HepG2 (cell line): ENCODE measurements at regions not wholly inside any gene's neighbourhood (a gene's known extent, or its start where the extent isn't known, plus 50 kb on each side); places are given as distances from the start of the nearest gene placed in this dataset.

ENCODE experiments used
- ATAC-seq: fragments of 200-7000 bp; cut with Tn5 transposase; 3 replicates; pipeline ENCODE4 v1.9.1; 2020; ENCODE audit warnings: mild to moderate bottlenecking, moderate library complexity
- BruUV-seq: library from RNA; stranded (reverse); fragments of 400-500 nt; replicated peaks from 2 replicates; lab custom pipeline; 2021; lab: Mats Ljungman, UMichigan
- CTCF ChIA-PET: fragments of 300-600 bp; formaldehyde crosslinking; extraction: SDS; loops from one replicate; lab custom pipeline; 2021; ENCODE audit warnings: low total read pairs, inconsistent platforms, low intra/inter-chr PET ratio; lab: Yijun Ruan, JAX
- POLR2A ChIA-PET: fragments of 350-600 bp; sonication (Branson Sonifier 250); formaldehyde crosslinking; loops from one replicate; lab custom pipeline; 2020; ENCODE audit warnings: antibody characterized with exemption, inconsistent platforms; lab: Yijun Ruan, JAX
- DNase-seq: peaks from one replicate; pipeline ENCODE4 v3.0.0-alpha.2; 2015; ENCODE audit warnings: low spot score
- FAIRE-seq: peaks from 3 replicates; lab custom pipeline; 2011; peaks lifted over from hg19 to GRCh38; lab: Jason Lieb, UNC
- H2AFZ ChIP-seq: one replicate; pipeline ENCODE4 v1.6.1; 2011; ENCODE audit warnings: low read length, inconsistent platforms
- H3K27ac ChIP-seq: fragments of 300-600 bp; 3 replicates; pipeline ENCODE4 v1.8.0; 2011; ENCODE audit warnings: mixed run types, mild to moderate bottlenecking, mixed read lengths, low read length, inconsistent platforms; ENCODE audit not compliant: insufficient read depth; ENCODE audit errors: extremely low read length
- H3K27me3 ChIP-seq, 2 experiments: fragments of 200-600 bp in 1 of 2; 2 replicates in 1 of 2; 3 replicates in 1 of 2; pipeline versions ENCODE4 v1.6.0 to v1.8.0; 2011; ENCODE audit warnings: low read length in 2 of 2, mild to moderate bottlenecking in 2 of 2, moderate library complexity in 2 of 2, inconsistent platforms in 1 of 2; ENCODE audit not compliant: insufficient read depth in 2 of 2, control insufficient read depth in 1 of 2
- H3K36me3 ChIP-seq, 2 experiments: fragments of 200-600 bp in 1 of 2; replicated peaks in 1 of 2; 2 replicates in 1 of 2; 3 replicates in 1 of 2; pipeline versions ENCODE4 v1.5.1 to v1.8.0; 2011; ENCODE audit warnings: low read length in 2 of 2, inconsistent platforms in 1 of 2; ENCODE audit not compliant: insufficient read depth in 2 of 2, control insufficient read depth in 1 of 2
- H3K4me1 ChIP-seq: 2 replicates; pipeline ENCODE4 v1.5.1; 2012; ENCODE audit warnings: low read length, inconsistent platforms; ENCODE audit not compliant: insufficient read depth
- H3K4me2 ChIP-seq: 2 replicates; pipeline ENCODE4 v1.6.0; 2011; ENCODE audit warnings: low read depth, low read length, inconsistent platforms
- H3K4me3 ChIP-seq, 3 experiments: fragments of 200-600 bp in 1 of 3; sonication (generic), shearing (Covaris generic) in 1 of 3; replicated peaks in 1 of 3; 2 replicates each; pipeline ENCODE4 v1.5.1; 2011 to 2016; ENCODE audit warnings: low read length in 3 of 3, inconsistent platforms in 2 of 3, low read depth in 2 of 3, mild to moderate bottlenecking in 2 of 3, control low read depth in 1 of 3, mixed read lengths in 1 of 3; ENCODE audit not compliant: insufficient read depth in 1 of 3
- H3K79me2 ChIP-seq: one replicate; pipeline ENCODE4 v1.6.1; 2011; ENCODE audit warnings: low read length, inconsistent platforms; ENCODE audit not compliant: insufficient read depth
- H3K9ac ChIP-seq: 2 replicates; pipeline ENCODE4 v1.6.0; 2011; ENCODE audit warnings: mild to moderate bottlenecking, low read depth, low read length, inconsistent platforms; ENCODE audit not compliant: insufficient read depth
- H3K9me3 ChIP-seq: 2 replicates; pipeline ENCODE4 v1.5.1; 2012; ENCODE audit warnings: mild to moderate bottlenecking, low read length
- H4K20me1 ChIP-seq: 2 replicates; pipeline ENCODE4 v1.6.0; 2011; ENCODE audit warnings: inconsistent platforms, mild to moderate bottlenecking, low read length, moderate library complexity; ENCODE audit not compliant: insufficient read depth
- DDIT3 ChIP-seq: sonication (generic); formaldehyde crosslinking; IDR thresholded peaks from 2 replicates; pipeline ENCODE4 v1.4.0; 2020; ENCODE audit warnings: mild to moderate bottlenecking, missing genetic modification reagents
- ESRRA ChIP-seq: sonication (generic); formaldehyde crosslinking; IDR thresholded peaks from 2 replicates; pipeline ENCODE4 v1.5.1; 2020; ENCODE audit warnings: mild to moderate bottlenecking, low read depth, missing genetic modification reagents
- FIP1L1 ChIP-seq: fragments of 200-400 bp; formaldehyde crosslinking; IDR thresholded peaks from 2 replicates; pipeline ENCODE4 v1.6.1; 2018; ENCODE audit warnings: low read depth, mild to moderate bottlenecking, low read length, moderate library complexity, borderline replicate concordance; ENCODE audit not compliant: insufficient read depth
- FOXA1 ChIP-seq, 2 experiments: fragments of 450-650 bp in 1 of 2; sonication (generic) in 1 of 2; formaldehyde crosslinking in 1 of 2; IDR thresholded peaks; 2 replicates each; pipeline versions ENCODE4 v1.4.0 to v1.6.1; 2016 to 2020; ENCODE audit warnings: missing genetic modification reagents in 1 of 2
- GATA4 ChIP-seq: sonication (generic); IDR thresholded peaks from 2 replicates; pipeline ENCODE4 v1.6.1; 2016; ENCODE audit warnings: antibody characterized with exemption, low read depth, borderline replicate concordance
- MED1 ChIP-seq: sonication (generic); formaldehyde crosslinking; IDR thresholded peaks from 2 replicates; pipeline ENCODE4 v1.4.0; 2020; ENCODE audit warnings: missing genetic modification reagents
- MNT ChIP-seq: fragments of 450-650 bp; IDR thresholded peaks from 2 replicates; pipeline ENCODE4 v1.6.1; 2016
- MTF1 ChIP-seq: sonication (generic); formaldehyde crosslinking; IDR thresholded peaks from 2 replicates; pipeline ENCODE4 v1.5.0; 2020; ENCODE audit warnings: missing genetic modification reagents
- NFE2L2 ChIP-seq: fragments of 150-350 bp; IDR thresholded peaks from 2 replicates; pipeline ENCODE4 v1.6.1; 2014; ENCODE audit warnings: low read length
- NR1H2 ChIP-seq: sonication (generic); formaldehyde crosslinking; IDR thresholded peaks from 2 replicates; pipeline ENCODE4 v1.8.1; 2022; ENCODE audit warnings: low read depth, missing genetic modification reagents, borderline replicate concordance
- NR3C1 ChIP-seq: sonication (generic); formaldehyde crosslinking; IDR thresholded peaks from 2 replicates; pipeline ENCODE4 v1.4.0; 2020; ENCODE audit warnings: missing genetic modification reagents
- PHF21A ChIP-seq: sonication (generic); formaldehyde crosslinking; IDR thresholded peaks from 2 replicates; pipeline ENCODE4 v1.5.0; 2020; ENCODE audit warnings: mild to moderate bottlenecking, missing genetic modification reagents
- ZNF24 ChIP-seq: fragments of 450-650 bp; IDR thresholded peaks from 2 replicates; pipeline ENCODE4 v1.6.1; 2017; ENCODE audit warnings: antibody characterized with exemption, mild to moderate bottlenecking
- ZNF276 ChIP-seq: sonication (generic); formaldehyde crosslinking; IDR thresholded peaks from 2 replicates; pipeline ENCODE4 v1.4.0; 2020; ENCODE audit warnings: mild to moderate bottlenecking, low read depth, missing genetic modification reagents
- ZNF296 ChIP-seq: sonication (generic); formaldehyde crosslinking; conservative IDR thresholded peaks from 2 replicates; pipeline ENCODE4 v1.5.0; 2020; ENCODE audit warnings: mild to moderate bottlenecking, missing genetic modification reagents
- ZNF430 ChIP-seq: sonication (generic); formaldehyde crosslinking; IDR thresholded peaks from 2 replicates; pipeline ENCODE4 v1.9.0; 2021; ENCODE audit warnings: mild to moderate bottlenecking, missing genetic modification reagents
- ZNF549 ChIP-seq: sonication (generic); formaldehyde crosslinking; IDR thresholded peaks from 2 replicates; pipeline ENCODE4 v1.5.0; 2020; ENCODE audit warnings: missing genetic modification reagents
- ZNF589 ChIP-seq: sonication (generic); formaldehyde crosslinking; conservative IDR thresholded peaks from 2 replicates; pipeline ENCODE4 v1.8.0; 2022; ENCODE audit warnings: mild to moderate bottlenecking, moderate library complexity, missing genetic modification reagents
- in situ Hi-C: cut with HindIII; loops from 2 replicates; pipeline ENCODE4 v1.10.0; 2017; ENCODE audit warnings: low pct_unique_long_range_greater_than_20kb; ENCODE audit not compliant: extremely low pct_ligation_motif_present
- intact Hi-C: fragments of 100-400 bp; cut with micrococcal nuclease; formaldehyde crosslinking; loops from one replicate; pipeline ENCODE4 v1.10.0; 2022; ENCODE audit not compliant: unreplicated experiment

DNA sequence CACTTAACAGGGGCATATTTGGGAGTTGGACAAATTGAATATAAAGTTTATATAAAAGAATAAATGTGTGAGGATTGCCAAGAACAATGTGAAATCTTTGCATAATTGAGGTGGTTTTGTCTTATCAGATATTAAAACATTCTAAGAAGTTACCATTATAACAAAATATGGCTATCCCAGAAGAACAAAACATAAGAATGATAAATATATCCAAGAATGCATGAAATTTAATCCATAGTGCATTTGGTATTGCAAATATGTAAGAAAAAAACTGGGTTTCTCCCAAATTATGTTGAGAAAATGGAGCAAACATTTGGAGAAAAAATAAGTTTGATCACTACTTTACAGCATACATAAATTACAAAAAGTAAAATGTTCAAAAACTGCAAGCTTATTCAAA, 562.4 kb downstream of the RNF144A start:
- ATAC-seq (no peak), DNase-seq (no peak), FAIRE-seq (no peak)
- Histone ChIP-seq H3K4me1 (no peaks in the 10 kb centered on the region), H3K27me3 (no peaks in the 10 kb centered on the region), H3K9ac (no peak overlapping the region), H4K20me1 (no peaks in the 10 kb centered on the region), H3K36me3 (no peaks in the 10 kb centered on the region), H3K4me3 (no peak overlapping the region), H3K4me2 (no peak overlapping the region), H3K79me2 (no peaks in the 10 kb centered on the region), H3K27ac (no peak overlapping the region), H3K9me3 (peaks cover 13% of the 10 kb centered on the region; the same call in 1 of the 2 replicates), H2AFZ (no peak overlapping the region)
- in situ Hi-C loops: no loop called here
- intact Hi-C loops: no loop called here
- POLR2A ChIA-PET: no interaction called here
- TF ChIP-seq ZNF549: no peak
- no peak for TF ChIP-seq MED1 (CRISPR knock-in tag)
- TF ChIP-seq NR1H2: no peak
- no peak for TF ChIP-seq ZNF296 (CRISPR knock-in tag)
- no peak for TF ChIP-seq NFE2L2
- no TSS peak for BruUV-seq
- CTCF ChIA-PET: no interaction called here

- H3K79me2 ChIP-seq: no peaks in the 10 kb centered on the region
- H3K9me3 ChIP-seq: peaks cover 13% of the 10 kb centered on the region; the same call in 1 of the 2 replicates
- CTCF ChIA-PET: no interaction called here
- no peaks in the 10 kb centered on the region for H3K4me1 ChIP-seq
- H2AFZ ChIP-seq: no peak overlapping the region
- no peaks in the 10 kb centered on the region for H3K27me3 ChIP-seq
- ATAC-seq: no peak
- H3K4me3 ChIP-seq: no peak overlapping the region
- DNase-seq: no peak
- intact Hi-C loops: no loop called here
- FAIRE-seq: no peak
- no peaks in the 10 kb centered on the region for H3K36me3 ChIP-seq
- H3K4me2 ChIP-seq: no peak overlapping the region
- H3K9ac ChIP-seq: no peak overlapping the region
- in situ Hi-C loops: no loop called here
- H3K27ac ChIP-seq: no peak overlapping the region
- no TSS peak for BruUV-seq
- H4K20me1 ChIP-seq: no peaks in the 10 kb centered on the region
- POLR2A ChIA-PET: no interaction called here
- no peak for TF ChIP-seq ZNF276 (CRISPR knock-in tag)
- TF ChIP-seq MNT: no peak
- no peak for TF ChIP-seq GATA4
- no peak for TF ChIP-seq ZNF430
- TF ChIP-seq ZNF589 (CRISPR knock-in tag): no peak
- no peak for TF ChIP-seq FOXA1 (IDR thresholded peaks at IDR 0.05)
- no peak for TF ChIP-seq FOXA1 (CRISPR knock-in tag; IDR thresholded peaks at IDR 0.05)
- TF ChIP-seq FIP1L1: no peak
- no peak for TF ChIP-seq ZNF24
- no peak for TF ChIP-seq PHF21A (CRISPR knock-in tag)
- TF ChIP-seq ESRRA (CRISPR knock-in tag): no peak
- TF ChIP-seq NR3C1 (CRISPR knock-in tag): no peak
- no peak for TF ChIP-seq MTF1
- TF ChIP-seq DDIT3 (CRISPR knock-in tag): no peak
Observed at GRCh38 chr2:7480431-7480830, 563.2 kb downstream of the RNF144A start.
